ENCODE measurements at regions not wholly inside any gene's neighbourhood (a gene's known extent, or its start where the extent isn't known, plus 50 kb on each side); places are given as distances from the start of the nearest gene placed in this dataset.

GRCh38 chrX:44767308-44767707 lies 76.5 kb upstream of the DUSP21 start:
- TF ChIP-seq POLR2A (IDR thresholded peaks at IDR 0.05; ENCODE audit: low read depth, low read length) (no peak), POLR2AphosphoS5 (IDR thresholded peaks at IDR 0.05; ENCODE audit: low read depth, low read length) (no peak)
